Stimulated activated CD4-positive, alpha-beta T cell treated with anti-CD3 and anti-CD28 coated beads, TNF-alpha, amount 100 ng/mL, for 1 hour (primary cell): ENCODE measurements at regions not wholly inside any gene's neighbourhood (a gene's known extent, or its start where the extent isn't known, plus 50 kb on each side); places are given as distances from the start of the nearest gene placed in this dataset.
"Not testable (repeated sequence)": the region's sequence is repeated elsewhere in the genome, so short reads cannot be mapped to it uniquely, and the experiment has no call there.

ENCODE experiments used
- DNase-seq, 3 donors: peaks; one replicate each; pipeline ENCODE4 v3.0.0-alpha.2; 2020; ENCODE audit warnings: low read depth in 3 of 3, low spot score in 1 of 3

- DNase-seq, result no peak
Measured at GRCh38 chr5:32534041-32534440, 51.3 kb upstream of the SUB1 start.

- DNase-seq, result peak in 2 of 3 donors; percentile 31 to 33
Measured at GRCh38 chr5:32531885-32532520, 53.4 kb upstream of the SUB1 start.

- not testable (repeated sequence) for DNase-seq
Measured at GRCh38 chr5:32527321-32527720, 58.0 kb upstream of the SUB1 start.

GRCh38 chr5:32526810-32527209 lies 58.5 kb upstream of the SUB1 start:
- no peak for DNase-seq

- no peak for DNase-seq
Measured at GRCh38 chr5:32523625-32524024, 61.7 kb upstream of the SUB1 start.

- DNase-seq, result peak in 1 of 3 donors; percentile 20
Measured at GRCh38 chr5:32522429-32523143, 62.8 kb upstream of the SUB1 start.

GRCh38 chr5:32521481-32521880 lies 63.9 kb upstream of the SUB1 start:
- DNase-seq, result no peak

- no peak for DNase-seq
Measured at GRCh38 chr5:32520972-32521371, 64.4 kb upstream of the SUB1 start.

GRCh38 chr5:32520356-32520755 lies 65.0 kb upstream of the SUB1 start:
- no peak for DNase-seq

GRCh38 chr5:32519508-32519907 lies 65.8 kb upstream of the SUB1 start:
- DNase-seq, result no peak

- no peak for DNase-seq
Measured at GRCh38 chr5:32514806-32515205, 70.3 kb upstream of the ZFR start.

- DNase-seq, result no peak
Measured at GRCh38 chr5:32512926-32513325, 68.4 kb upstream of the ZFR start.

- no peak for DNase-seq
Measured at GRCh38 chr5:32511776-32512374, 67.3 kb upstream of the ZFR start.

- no peak for DNase-seq
Measured at GRCh38 chr5:32510860-32511259, 66.3 kb upstream of the ZFR start.

- DNase-seq, result no peak
Measured at GRCh38 chr5:32508806-32509805, 64.6 kb upstream of the ZFR start.

GRCh38 chr5:32507738-32508434 lies 63.3 kb upstream of the ZFR start:
- no peak for DNase-seq

GRCh38 chr5:32506799-32507198 lies 62.3 kb upstream of the ZFR start:
- no peak for DNase-seq

GRCh38 chr5:32506201-32506661 lies 61.7 kb upstream of the ZFR start:
- DNase-seq, result no peak

GRCh38 chr5:32505756-32506155 lies 61.2 kb upstream of the ZFR start:
- DNase-seq, result no peak

GRCh38 chr5:32504989-32505596 lies 60.6 kb upstream of the ZFR start:
- DNase-seq, result no peak
